ENCODE measurements at regions not wholly inside any gene's neighbourhood (a gene's known extent, or its start where the extent isn't known, plus 50 kb on each side); places are given as distances from the start of the nearest gene placed in this dataset.

DNA sequence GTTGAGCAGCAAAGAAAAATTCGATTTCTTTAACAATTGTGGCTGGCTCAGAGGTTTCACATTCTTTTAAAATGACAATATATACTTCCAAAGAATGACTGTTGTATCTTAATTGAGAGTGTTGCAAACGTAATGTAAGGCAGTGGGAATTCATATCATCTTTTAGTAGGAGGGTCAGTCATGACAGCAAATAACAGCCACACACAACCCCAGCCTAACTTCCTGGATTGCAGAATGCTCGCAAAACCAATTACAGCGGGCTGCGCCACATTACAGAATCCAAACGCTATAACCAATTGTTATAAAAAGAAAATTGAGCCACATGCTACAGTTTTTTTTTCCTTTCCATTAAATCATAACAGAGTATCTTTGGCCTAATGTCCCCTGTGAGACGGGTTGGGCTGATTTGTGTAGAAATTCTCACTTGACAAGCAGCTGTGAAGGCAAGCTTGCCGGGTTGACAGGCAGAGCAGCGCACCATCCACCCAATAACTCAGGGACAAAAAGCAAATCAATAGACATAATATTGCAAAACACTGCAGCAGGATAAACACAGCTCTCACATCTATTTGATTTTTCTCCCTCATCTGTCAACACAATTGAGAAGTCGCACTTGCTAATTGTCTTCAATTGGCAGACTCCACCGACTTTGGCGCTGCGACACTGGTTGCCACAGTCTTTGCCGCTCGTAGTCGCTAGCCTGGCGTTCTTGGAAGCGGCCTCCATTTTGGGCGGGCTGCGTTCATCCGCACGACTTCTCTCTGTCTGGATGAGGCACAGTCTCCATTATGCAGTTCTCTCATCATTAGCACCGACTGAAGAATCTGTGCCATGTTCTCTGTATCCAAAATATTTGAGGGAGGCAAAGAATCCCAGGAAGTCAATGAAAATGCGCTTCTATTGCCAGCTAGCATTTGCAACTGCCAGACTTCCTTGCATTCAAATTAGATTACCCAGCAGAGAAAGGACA lies 95.0 kb upstream of the CCDC68 start:
- no peaks in the 10 kb centered on the region for H3K27me3 ChIP-seq
- no peak overlapping the region for H3K27ac ChIP-seq
- no peaks in the 10 kb centered on the region for H3K36me3 ChIP-seq
- no peaks in the 10 kb centered on the region for H3K9me3 ChIP-seq
- H3K4me1 ChIP-seq, result no peaks in the 10 kb centered on the region
- intact Hi-C loops (cut with DNase I; ENCODE audit: low total_unique reads), result no loop called here
- no peak for DNase-seq
- no peak for TF ChIP-seq POLR2A (IDR thresholded peaks at IDR 0.05)
- TF ChIP-seq, protein P1, sequence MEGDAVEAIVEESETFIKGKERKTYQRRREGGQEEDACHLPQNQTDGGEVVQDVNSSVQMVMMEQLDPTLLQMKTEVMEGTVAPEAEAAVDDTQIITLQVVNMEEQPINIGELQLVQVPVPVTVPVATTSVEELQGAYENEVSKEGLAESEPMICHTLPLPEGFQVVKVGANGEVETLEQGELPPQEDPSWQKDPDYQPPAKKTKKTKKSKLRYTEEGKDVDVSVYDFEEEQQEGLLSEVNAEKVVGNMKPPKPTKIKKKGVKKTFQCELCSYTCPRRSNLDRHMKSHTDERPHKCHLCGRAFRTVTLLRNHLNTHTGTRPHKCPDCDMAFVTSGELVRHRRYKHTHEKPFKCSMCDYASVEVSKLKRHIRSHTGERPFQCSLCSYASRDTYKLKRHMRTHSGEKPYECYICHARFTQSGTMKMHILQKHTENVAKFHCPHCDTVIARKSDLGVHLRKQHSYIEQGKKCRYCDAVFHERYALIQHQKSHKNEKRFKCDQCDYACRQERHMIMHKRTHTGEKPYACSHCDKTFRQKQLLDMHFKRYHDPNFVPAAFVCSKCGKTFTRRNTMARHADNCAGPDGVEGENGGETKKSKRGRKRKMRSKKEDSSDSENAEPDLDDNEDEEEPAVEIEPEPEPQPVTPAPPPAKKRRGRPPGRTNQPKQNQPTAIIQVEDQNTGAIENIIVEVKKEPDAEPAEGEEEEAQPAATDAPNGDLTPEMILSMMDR (IDR thresholded peaks at IDR 0.05), result no peak
- no peak overlapping the region for H3K4me3 ChIP-seq

DNA sequence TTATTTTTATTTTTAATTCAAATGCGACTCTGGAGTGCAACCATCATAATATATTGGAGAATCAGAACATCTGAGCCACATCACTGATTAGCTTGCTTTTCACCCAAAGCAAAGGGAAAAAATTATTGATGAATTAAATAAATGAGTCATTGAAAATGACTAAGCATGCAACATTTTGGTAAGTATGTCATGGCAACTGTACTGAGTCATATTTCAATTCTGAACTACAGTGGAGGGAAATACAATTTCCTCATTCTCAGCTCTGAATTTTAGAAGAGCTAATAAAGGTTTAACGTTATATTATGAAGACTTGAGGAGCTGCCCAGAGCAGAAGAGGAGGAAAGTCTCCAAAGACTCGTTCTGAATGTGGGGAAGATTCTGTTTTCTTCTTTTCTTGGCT lies 89.6 kb upstream of the CCDC68 start:
- H3K9me3 ChIP-seq, result no peaks in the 10 kb centered on the region
- intact Hi-C loops (cut with DNase I; ENCODE audit: low total_unique reads), result no loop called here
- H3K27me3 ChIP-seq, result no peaks in the 10 kb centered on the region
- no peaks in the 10 kb centered on the region for H3K4me1 ChIP-seq
- H3K27ac ChIP-seq, result no peak overlapping the region
- no peak for TF ChIP-seq POLR2A (IDR thresholded peaks at IDR 0.05)
- TF ChIP-seq, protein P1 (IDR thresholded peaks at IDR 0.05), result no peak
- H3K36me3 ChIP-seq, result no peaks in the 10 kb centered on the region
- H3K4me3 ChIP-seq, result no peak overlapping the region
- DNase-seq, result no peak

DNA sequence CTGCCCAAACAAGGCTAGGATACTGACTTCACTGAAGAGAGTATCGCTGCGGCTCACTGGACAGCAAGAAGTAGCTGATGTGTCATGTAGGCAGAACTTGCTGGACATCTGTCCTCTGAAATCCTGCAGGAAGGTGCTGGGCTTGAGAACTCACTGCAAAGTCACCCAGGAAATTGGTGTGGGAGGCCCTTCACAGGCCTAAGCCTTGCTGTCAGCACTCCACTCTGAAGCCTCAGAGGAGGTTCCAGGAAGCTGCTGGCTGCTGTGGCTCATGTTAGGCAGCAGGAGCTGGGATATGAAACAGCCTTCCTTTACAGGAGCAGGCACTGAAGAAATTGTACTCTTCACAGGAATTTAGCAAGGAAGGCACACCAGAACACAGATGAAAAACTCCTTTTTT lies 88.3 kb upstream of the CCDC68 start:
- no peaks in the 10 kb centered on the region for H3K4me1 ChIP-seq
- no peak overlapping the region for H3K4me3 ChIP-seq
- TF ChIP-seq, protein P1 (IDR thresholded peaks at IDR 0.05), result no peak
- TF ChIP-seq POLR2A (IDR thresholded peaks at IDR 0.05), result no peak
- H3K36me3 ChIP-seq, result no peaks in the 10 kb centered on the region
- H3K27ac ChIP-seq, result no peak overlapping the region
- no peaks in the 10 kb centered on the region for H3K27me3 ChIP-seq
- intact Hi-C loops (cut with DNase I; ENCODE audit: low total_unique reads), result no loop called here
- DNase-seq, result no peak
- no peaks in the 10 kb centered on the region for H3K9me3 ChIP-seq

DNA sequence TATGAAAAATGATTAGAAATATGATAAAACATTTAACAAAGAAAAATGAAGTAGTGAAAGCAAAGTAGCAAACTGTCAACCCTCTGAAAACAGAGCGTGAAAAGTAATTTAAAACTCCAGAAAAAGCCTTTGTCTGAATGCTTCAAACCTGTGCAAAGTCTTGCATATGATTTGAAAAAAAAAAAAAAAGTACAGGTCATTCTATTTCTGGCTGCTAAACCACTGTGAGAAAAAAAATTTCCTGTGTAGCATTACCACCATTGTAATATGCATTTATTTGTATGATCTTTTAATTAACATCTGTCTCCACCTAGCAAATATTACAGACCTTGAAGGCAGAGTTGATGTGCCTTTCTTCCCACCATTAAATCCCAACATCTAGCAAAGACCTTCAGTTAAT lies 82.1 kb upstream of the CCDC68 start:
- no peak overlapping the region for H3K27ac ChIP-seq

DNA sequence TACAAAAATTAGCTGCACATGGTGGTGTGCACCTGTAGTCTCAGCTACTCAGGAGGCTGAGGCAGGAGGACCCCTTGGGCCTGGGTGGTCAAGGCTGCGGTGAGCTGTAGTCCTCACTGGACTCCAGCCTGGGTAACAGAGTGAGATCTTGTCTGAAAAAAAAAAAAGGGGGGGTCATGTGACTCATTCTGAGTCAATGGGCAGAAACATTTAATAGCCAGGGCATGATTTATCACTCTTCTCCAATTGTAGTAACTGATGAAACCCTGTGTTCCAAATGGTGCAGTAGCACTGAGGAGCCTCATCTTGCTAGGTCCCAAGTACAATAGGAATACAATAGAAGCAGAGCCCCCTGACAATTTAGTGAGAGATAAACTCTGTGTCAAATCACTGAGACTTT lies 78.9 kb upstream of the CCDC68 start:
- TF ChIP-seq POLR2A (IDR thresholded peaks at IDR 0.05), result no peak
- TF ChIP-seq, protein P1 (IDR thresholded peaks at IDR 0.05), result no peak
- intact Hi-C loops (cut with DNase I; ENCODE audit: low total_unique reads), result no loop called here
- H3K4me1 ChIP-seq, result no peaks in the 10 kb centered on the region
- no peak overlapping the region for H3K4me3 ChIP-seq
- no peaks in the 10 kb centered on the region for H3K27me3 ChIP-seq
- no peaks in the 10 kb centered on the region for H3K36me3 ChIP-seq
- no peak overlapping the region for H3K27ac ChIP-seq
- H3K9me3 ChIP-seq, result no peaks in the 10 kb centered on the region
- no peak for DNase-seq

More for the DNA sequence above, 82.1 kb upstream of the CCDC68 start:
- Histone ChIP-seq H3K36me3 (no peaks in the 10 kb centered on the region), H3K9me3 (no peaks in the 10 kb centered on the region), H3K4me3 (no peak overlapping the region), H3K27me3 (no peaks in the 10 kb centered on the region), H3K4me1 (no peaks in the 10 kb centered on the region)
- DNase-seq, result no peak
- TF ChIP-seq POLR2A (IDR thresholded peaks at IDR 0.05), result no peak
- TF ChIP-seq, protein P1 (IDR thresholded peaks at IDR 0.05), result no peak
- intact Hi-C loops (cut with DNase I; ENCODE audit: low total_unique reads), result no loop called here

All from uterus (tissue), 3 donors.